Esophagus muscularis mucosa (tissue), 4 donors: ENCODE measurements at regions not wholly inside any gene's neighbourhood (a gene's known extent, or its start where the extent isn't known, plus 50 kb on each side); places are given as distances from the start of the nearest gene placed in this dataset.

Experiments
- DNase-seq: peaks from one replicate; pipeline ENCODE4 v3.0.0-alpha.2; 2017; ENCODE audit errors: extremely low spot score
- H3K27ac ChIP-seq, 4 donors: fragments of 200-600 bp; sonication (generic); replicated peaks in 1 of 4; 1 replicate in 3 of 4; 2 replicates in 1 of 4; pipeline ENCODE4 v1.5.1; 2016 to 2019; ENCODE audit warnings: mild to moderate bottlenecking in 1 of 4
- H3K27me3 ChIP-seq, 4 donors: fragments of 200-600 bp; sonication (generic); one replicate each; pipeline versions ENCODE4 v1.5.1 to v1.6.0; 2016 to 2019
- H3K36me3 ChIP-seq, 4 donors: fragments of 200-600 bp; sonication (generic); one replicate each; pipeline ENCODE4 v1.5.1; 2016 to 2019
- H3K4me1 ChIP-seq, 4 donors: fragments of 200-600 bp; sonication (generic); one replicate each; pipeline ENCODE4 v1.5.1; 2016 to 2019
- H3K4me3 ChIP-seq, 4 donors: fragments of 200-600 bp; sonication (generic); 1 replicate in 2 of 4; 2 replicates in 2 of 4; pipeline ENCODE4 v1.5.1; 2016 to 2019; ENCODE audit warnings: mild to moderate bottlenecking in 4 of 4, moderate library complexity in 1 of 4
- H3K9me3 ChIP-seq, 4 donors: fragments of 200-600 bp; sonication (generic); 1 replicate in 3 of 4; 2 replicates in 1 of 4; pipeline ENCODE4 v1.5.1; 2016 to 2019
- CTCF ChIP-seq, 3 experiments: fragments of 200-600 bp in 2 of 3; fragments of 450-650 bp in 1 of 3; sonication (generic) in 2 of 3; IDR thresholded peaks; one replicate each; pipeline ENCODE4 v1.5.1; 2017 to 2019; ENCODE audit warnings: antibody characterized with exemption in 3 of 3, mild to moderate bottlenecking in 2 of 3, moderate library complexity in 1 of 3
- EP300 ChIP-seq: sonication (generic); formaldehyde crosslinking; IDR thresholded peaks from one replicate; pipeline ENCODE4 v1.6.1; 2017; ENCODE audit warnings: antibody characterized with exemption
- POLR2A ChIP-seq: fragments of 450-650 bp; IDR thresholded peaks from one replicate; pipeline ENCODE4 v1.6.1; 2017; ENCODE audit warnings: antibody characterized with exemption, moderate library complexity, mild to moderate bottlenecking, low read depth
- POLR2AphosphoS5 ChIP-seq, 2 donors: sonication (generic); formaldehyde crosslinking; IDR thresholded peaks; one replicate each; pipeline ENCODE4 v1.6.1; 2017; ENCODE audit warnings: antibody characterized with exemption in 2 of 2
- WGBS: methylation state at CpG from one replicate; pipeline ENCODE4 v1.1.5; 2018; 5-methylcytosine and 5-hydroxymethylcytosine counted together
- intact Hi-C: fragments of 100-400 bp; cut with DNase I; formaldehyde crosslinking; loops from one replicate; pipeline ENCODE4 v1.15.1; 2023

DNA sequence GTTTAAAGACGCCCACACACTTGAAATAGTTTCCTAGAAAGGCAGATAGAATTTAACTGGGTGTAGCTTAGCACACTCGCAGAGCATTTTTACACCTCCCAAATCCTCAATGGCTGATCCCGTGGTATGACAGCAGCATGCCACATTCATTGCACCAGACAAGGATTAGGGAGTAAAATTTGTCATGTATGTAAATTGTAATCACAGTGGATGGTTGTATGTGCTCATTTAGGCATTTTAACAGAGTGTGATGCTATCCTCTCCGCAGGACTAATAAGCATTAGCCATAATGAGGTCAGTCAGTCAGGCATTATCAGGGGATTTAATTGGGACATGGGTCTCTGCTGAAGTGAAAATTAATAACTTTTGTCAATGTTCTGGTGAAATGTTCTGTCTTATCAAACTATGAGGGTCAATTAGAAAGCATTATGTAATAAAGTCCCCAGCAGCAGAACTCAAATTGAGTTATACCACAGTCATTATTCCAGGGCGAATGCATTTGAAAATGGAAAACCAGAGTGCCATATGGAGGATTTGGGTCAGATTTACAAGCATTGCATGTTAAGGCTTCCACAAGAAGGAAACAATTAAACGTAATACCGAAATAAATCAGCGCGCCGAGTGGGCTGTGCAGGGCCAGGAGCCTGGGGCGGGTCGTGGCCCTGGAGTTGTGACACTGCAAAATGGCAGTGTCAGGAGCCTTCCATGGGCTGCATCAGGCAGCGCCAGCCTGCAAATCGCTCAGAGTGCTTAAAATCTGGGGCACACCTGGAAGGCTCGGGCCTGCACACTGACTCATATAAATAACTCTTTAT lies 602.2 kb downstream of the BNC2 start:
- Histone ChIP-seq H3K27ac (no peak overlapping the region), H3K9me3 (no peaks in the 10 kb centered on the region), H3K4me1 (no peaks in the 10 kb centered on the region), H3K27me3 (peaks cover 0 to 4% (median 0%) of the 10 kb centered on the region in 4 donors), H3K36me3 (no peaks in the 10 kb centered on the region), H3K4me3 (peak overlapping the region in 2 of 4 donors; percentile 20 to 28)
- intact Hi-C loops: no loop called here
- WGBS: 93% methylated on average over 15 of the region's 15 CpGs
- TF ChIP-seq EP300: no peak
- TF ChIP-seq CTCF (IDR thresholded peaks at IDR 0.05): no peak
- no peak for TF ChIP-seq POLR2A
- TF ChIP-seq POLR2AphosphoS5 (IDR thresholded peaks at IDR 0.05): no peak
- DNase-seq: no peak

- Histone ChIP-seq H3K36me3 (no peaks in the 10 kb centered on the region), H3K4me1 (peaks cover 0 to 6% (median 0%) of the 10 kb centered on the region in 4 donors), H3K9me3 (no peaks in the 10 kb centered on the region), H3K4me3 (no peak overlapping the region), H3K27ac (no peak overlapping the region), H3K27me3 (no peaks in the 10 kb centered on the region)
- intact Hi-C loops: no loop called here
- WGBS: 84% methylated on average over 9 of the region's 9 CpGs
- TF ChIP-seq CTCF (IDR thresholded peaks at IDR 0.05) (no peak), EP300 (no peak), POLR2A (no peak), POLR2AphosphoS5 (IDR thresholded peaks at IDR 0.05) (no peak)
- no peak for DNase-seq
Observed at GRCh38 chr9:16271967-16272366, 598.5 kb downstream of the BNC2 start.

- no peaks in the 10 kb centered on the region for H3K36me3 ChIP-seq
- TF ChIP-seq CTCF (IDR thresholded peaks at IDR 0.05) (no peak), POLR2AphosphoS5 (IDR thresholded peaks at IDR 0.05) (no peak), EP300 (no peak), POLR2A (no peak)
- H3K4me1 ChIP-seq: peaks cover 0 to 6% (median 0%) of the 10 kb centered on the region in 4 donors
- 90% methylated on average over 8 of the region's 8 CpGs for WGBS
- no peaks in the 10 kb centered on the region for H3K27me3 ChIP-seq
- H3K4me3 ChIP-seq: no peak overlapping the region
- intact Hi-C loops: no loop called here
- no peak overlapping the region for H3K27ac ChIP-seq
- no peaks in the 10 kb centered on the region for H3K9me3 ChIP-seq
- DNase-seq: no peak
Observed at GRCh38 chr9:16272776-16273175, 597.7 kb downstream of the BNC2 start.

- 77% methylated on average over 15 of the region's 15 CpGs for WGBS
- DNase-seq: no peak
- Histone ChIP-seq H3K4me3 (no peak overlapping the region), H3K9me3 (no peaks in the 10 kb centered on the region), H3K27ac (no peak overlapping the region), H3K36me3 (no peaks in the 10 kb centered on the region), H3K27me3 (no peaks in the 10 kb centered on the region), H3K4me1 (peaks cover 0 to 6% (median 0%) of the 10 kb centered on the region in 4 donors)
- TF ChIP-seq POLR2AphosphoS5 (IDR thresholded peaks at IDR 0.05) (no peak), POLR2A (no peak)
- intact Hi-C loops: no loop called here
Observed at GRCh38 chr9:16275795-16276624, 594.5 kb downstream of the BNC2 start.

DNA sequence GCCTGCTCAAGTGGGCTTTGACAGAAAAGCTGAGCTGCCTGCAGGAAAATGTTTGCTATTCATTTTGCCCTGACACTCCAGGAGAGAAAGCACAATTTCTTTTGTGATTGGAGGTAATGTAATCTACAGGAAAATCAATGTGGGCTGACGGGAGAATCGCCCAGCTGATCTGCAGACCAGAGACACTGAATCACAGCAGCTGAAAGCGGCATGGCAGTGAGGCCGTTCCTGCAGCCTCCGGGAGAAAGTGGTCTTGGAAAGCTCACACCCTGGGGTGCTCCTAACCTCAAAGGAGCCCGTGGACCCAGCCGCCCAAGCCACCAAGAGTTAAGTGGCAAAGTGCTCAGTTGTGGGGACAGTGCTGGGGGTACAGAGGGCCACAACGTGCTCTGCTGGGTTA lies 593.6 kb downstream of the BNC2 start:
- intact Hi-C loops: no loop called here
- 88% methylated on average over 8 of the region's 8 CpGs for WGBS
- DNase-seq: no peak
- Histone ChIP-seq H3K27me3 (no peaks in the 10 kb centered on the region), H3K4me1 (peaks cover 0 to 7% (median under 1%) of the 10 kb centered on the region in 4 donors), H3K27ac (no peak overlapping the region), H3K9me3 (no peaks in the 10 kb centered on the region), H3K4me3 (no peak overlapping the region), H3K36me3 (no peaks in the 10 kb centered on the region)
- TF ChIP-seq POLR2A (no peak), CTCF (IDR thresholded peaks at IDR 0.05) (no peak), POLR2AphosphoS5 (IDR thresholded peaks at IDR 0.05) (no peak), EP300 (no peak)
